ENCODE measurements at regions not wholly inside any gene's neighbourhood (a gene's known extent, or its start where the extent isn't known, plus 50 kb on each side); places are given as distances from the start of the nearest gene placed in this dataset.

GRCh38 chr7:32256376-32256775, 186.2 kb upstream of the PDE1C start (continued):
- no peak for TF ChIP-seq RAD21 (IDR thresholded peaks at IDR 0.05; ENCODE audit: low read depth)

DNA sequence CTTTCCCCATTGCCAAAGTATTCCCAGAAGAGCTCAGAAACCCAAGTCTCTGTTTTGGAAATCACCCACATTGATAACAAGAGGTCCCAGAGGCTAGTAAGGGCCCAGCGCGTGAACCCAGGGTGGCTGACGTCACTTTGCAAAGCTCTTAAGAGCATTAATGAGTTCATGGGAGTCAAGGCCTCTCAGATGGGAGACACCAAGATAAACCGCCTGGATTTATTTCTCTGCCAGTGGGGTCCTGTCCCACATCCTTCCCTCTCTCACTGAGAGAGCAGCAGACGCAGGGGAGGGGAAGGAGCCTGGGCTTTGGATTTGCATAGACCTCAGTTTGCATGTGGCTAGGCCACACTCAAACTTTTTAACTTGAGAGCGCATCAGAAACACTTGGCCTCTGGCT, 184.8 kb upstream of the PDE1C start:
- Histone ChIP-seq H3K4me3 (replicated peaks in 1 of 2; ENCODE audit: low read depth in 1 of 2, low read length in 2 of 2) (no peak overlapping the region), H3K9ac (ENCODE audit: low read length) (no peak overlapping the region), H3K79me2 (ENCODE audit: insufficient read depth, low read length) (no peaks in the 10 kb centered on the region), H3K4me2 (ENCODE audit: low read length) (no peak overlapping the region), H3K27ac (ENCODE audit: low read depth, low read length) (no peak overlapping the region), H3K9me2 (ENCODE audit: insufficient read depth) (no peaks in the 10 kb centered on the region), H3K9me3 (ENCODE audit: control insufficient read depth in 1 of 2, insufficient read depth in 1 of 2, low read depth in 1 of 2, low read length in 2 of 2) (no peaks in the 10 kb centered on the region), H2AFZ (ENCODE audit: low read depth, low read length, poor library complexity, severe bottlenecking) (no peak overlapping the region), H3K27me3 (ENCODE audit: insufficient read depth, low read length) (peaks cover 28% of the 10 kb centered on the region; the same call in 1 of the 2 replicates), H3K4me1 (ENCODE audit: control insufficient read depth in 1 of 2, insufficient read depth in 2 of 2, low read length in 2 of 2) (no peaks in the 10 kb centered on the region), H4K20me1 (ENCODE audit: insufficient read depth) (no peaks in the 10 kb centered on the region), H3K36me3 (ENCODE audit: control insufficient read depth in 1 of 2, insufficient read depth in 2 of 2, low read length in 2 of 2) (no peaks in the 10 kb centered on the region)
- DNase-seq (ENCODE audit: low read depth, low spot score) (no peak), ATAC-seq (no peak)
- ChIA-PET CTCF (no interaction called here), POLR2A (no interaction called here), RAD21 (ENCODE audit: low non-redundant PET in 1 of 2, low total read pairs in 2 of 2, uncharacterized antibody in 2 of 2, unreplicated experiment in 2 of 2) (no interaction called here)
- intact Hi-C loops (cut with micrococcal nuclease) = no loop called here
- no TSS peak for BruUV-seq (replicated peaks)
- TF ChIP-seq YY1 (IDR thresholded peaks at IDR 0.05; ENCODE audit: extremely low read depth, insufficient replicate concordance, low read depth, low read length) (no peak), ZNF274 (IDR thresholded peaks at IDR 0.05; ENCODE audit: low read depth, low read length) (no peak), MAX (IDR thresholded peaks at IDR 0.05) (no peak), CEBPB (IDR thresholded peaks at IDR 0.05; ENCODE audit: low read depth) (no peak), ELF1 (IDR thresholded peaks at IDR 0.05; ENCODE audit: borderline replicate concordance, low read depth) (no peak), RAD21 (IDR thresholded peaks at IDR 0.05; ENCODE audit: low read depth) (no peak), EZH2phosphoT487 (IDR thresholded peaks at IDR 0.05; ENCODE audit: borderline replicate concordance) (no peak), TCF7L2 (IDR thresholded peaks at IDR 0.05; ENCODE audit: borderline replicate concordance, extremely low read depth, insufficient read depth, insufficient read length) (no peak), CBX3 (IDR thresholded peaks at IDR 0.05; ENCODE audit: low read depth) (no peak), POLR2A (IDR thresholded peaks at IDR 0.05; ENCODE audit: borderline replicate concordance, extremely low read depth, insufficient read depth, insufficient read length) (no peak), ZFX (IDR thresholded peaks at IDR 0.05) (no peak), SP1 (IDR thresholded peaks at IDR 0.05; ENCODE audit: low read depth) (no peak), EZH2 (IDR thresholded peaks at IDR 0.05) (no peak), FOSL1 (IDR thresholded peaks at IDR 0.05; ENCODE audit: low read depth) (no peak), ATF3 (IDR thresholded peaks at IDR 0.05) (no peak), SRF (IDR thresholded peaks at IDR 0.05; ENCODE audit: low read depth) (no peak)
- TF ChIP-seq, protein P1, sequence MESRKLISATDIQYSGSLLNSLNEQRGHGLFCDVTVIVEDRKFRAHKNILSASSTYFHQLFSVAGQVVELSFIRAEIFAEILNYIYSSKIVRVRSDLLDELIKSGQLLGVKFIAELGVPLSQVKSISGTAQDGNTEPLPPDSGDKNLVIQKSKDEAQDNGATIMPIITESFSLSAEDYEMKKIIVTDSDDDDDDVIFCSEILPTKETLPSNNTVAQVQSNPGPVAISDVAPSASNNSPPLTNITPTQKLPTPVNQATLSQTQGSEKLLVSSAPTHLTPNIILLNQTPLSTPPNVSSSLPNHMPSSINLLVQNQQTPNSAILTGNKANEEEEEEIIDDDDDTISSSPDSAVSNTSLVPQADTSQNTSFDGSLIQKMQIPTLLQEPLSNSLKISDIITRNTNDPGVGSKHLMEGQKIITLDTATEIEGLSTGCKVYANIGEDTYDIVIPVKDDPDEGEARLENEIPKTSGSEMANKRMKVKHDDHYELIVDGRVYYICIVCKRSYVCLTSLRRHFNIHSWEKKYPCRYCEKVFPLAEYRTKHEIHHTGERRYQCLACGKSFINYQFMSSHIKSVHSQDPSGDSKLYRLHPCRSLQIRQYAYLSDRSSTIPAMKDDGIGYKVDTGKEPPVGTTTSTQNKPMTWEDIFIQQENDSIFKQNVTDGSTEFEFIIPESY (IDR thresholded peaks at IDR 0.05; ENCODE audit: extremely low read depth, insufficient replicate concordance, low read length) = no peak

Measured in HCT116 (cell line).